ENCODE measurements at regions not wholly inside any gene's neighbourhood (a gene's known extent, or its start where the extent isn't known, plus 50 kb on each side); places are given as distances from the start of the nearest gene placed in this dataset.

DNA sequence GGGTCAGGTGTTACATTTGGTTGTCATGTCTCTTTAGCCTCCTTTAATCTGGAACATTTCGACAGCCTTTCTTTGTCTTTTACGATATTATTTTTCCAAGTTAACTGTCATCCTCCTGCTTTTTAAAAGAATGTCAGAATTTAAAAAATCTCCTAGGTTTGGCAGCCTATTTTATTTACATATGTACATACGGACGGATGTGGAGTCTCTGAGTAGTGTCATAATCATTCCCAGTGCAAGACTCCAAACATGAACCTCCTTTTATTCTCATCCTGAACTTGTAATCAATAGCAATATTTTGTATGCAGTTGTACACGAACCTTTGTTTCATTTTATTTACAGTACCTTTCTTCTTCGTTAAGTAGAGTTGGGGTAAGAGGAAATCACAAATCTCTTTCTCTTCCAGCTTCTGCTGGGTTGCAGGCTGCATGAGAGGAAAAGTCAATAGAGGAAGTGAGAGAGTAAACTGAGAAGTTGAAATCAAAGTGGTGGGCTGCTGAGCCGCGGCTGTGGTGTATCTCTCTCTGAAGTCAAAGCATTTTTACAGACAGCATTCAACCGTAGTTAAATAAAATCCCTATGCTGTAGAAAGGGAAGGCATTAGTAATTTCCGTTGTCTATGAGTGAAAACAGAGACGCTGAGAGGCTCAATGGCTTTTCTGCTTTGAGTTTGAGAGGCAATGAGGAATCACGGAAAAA lies 53.9 kb upstream of the RPS6KA3 start:
- TF ChIP-seq, protein P1, sequence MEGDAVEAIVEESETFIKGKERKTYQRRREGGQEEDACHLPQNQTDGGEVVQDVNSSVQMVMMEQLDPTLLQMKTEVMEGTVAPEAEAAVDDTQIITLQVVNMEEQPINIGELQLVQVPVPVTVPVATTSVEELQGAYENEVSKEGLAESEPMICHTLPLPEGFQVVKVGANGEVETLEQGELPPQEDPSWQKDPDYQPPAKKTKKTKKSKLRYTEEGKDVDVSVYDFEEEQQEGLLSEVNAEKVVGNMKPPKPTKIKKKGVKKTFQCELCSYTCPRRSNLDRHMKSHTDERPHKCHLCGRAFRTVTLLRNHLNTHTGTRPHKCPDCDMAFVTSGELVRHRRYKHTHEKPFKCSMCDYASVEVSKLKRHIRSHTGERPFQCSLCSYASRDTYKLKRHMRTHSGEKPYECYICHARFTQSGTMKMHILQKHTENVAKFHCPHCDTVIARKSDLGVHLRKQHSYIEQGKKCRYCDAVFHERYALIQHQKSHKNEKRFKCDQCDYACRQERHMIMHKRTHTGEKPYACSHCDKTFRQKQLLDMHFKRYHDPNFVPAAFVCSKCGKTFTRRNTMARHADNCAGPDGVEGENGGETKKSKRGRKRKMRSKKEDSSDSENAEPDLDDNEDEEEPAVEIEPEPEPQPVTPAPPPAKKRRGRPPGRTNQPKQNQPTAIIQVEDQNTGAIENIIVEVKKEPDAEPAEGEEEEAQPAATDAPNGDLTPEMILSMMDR (IDR thresholded peaks at IDR 0.05; ENCODE audit: control insufficient read depth, extremely low read depth, insufficient read depth) = no peak
- DNase-seq (ENCODE audit: low read depth) = no peak
- H3K4me3 ChIP-seq (ENCODE audit: low read depth, low read length) = no peak overlapping the region

DNA sequence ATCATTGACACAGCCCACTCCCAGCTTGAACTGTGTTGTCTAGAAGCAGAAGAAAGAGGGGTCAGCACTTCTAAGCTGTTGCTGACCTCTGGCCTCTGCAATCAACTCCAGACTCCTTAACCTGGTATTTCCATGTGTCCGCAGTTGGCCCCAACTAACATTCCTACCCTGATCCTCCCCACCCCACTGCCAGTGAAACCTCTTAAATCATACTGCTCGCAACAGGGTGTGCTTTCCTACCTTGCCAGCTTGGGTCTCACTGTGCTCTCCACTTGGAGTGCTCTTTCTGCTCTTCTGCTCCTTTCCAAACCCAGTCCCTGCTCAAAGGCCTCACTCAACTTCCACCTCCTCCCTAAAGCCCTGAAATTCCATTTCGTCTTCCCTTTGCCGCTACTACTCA lies 52.3 kb upstream of the RPS6KA3 start:
- DNase-seq (ENCODE audit: low read depth) = no peak
- H3K4me3 ChIP-seq (ENCODE audit: low read depth, low read length) = no peak overlapping the region
- TF ChIP-seq, protein P1 (IDR thresholded peaks at IDR 0.05; ENCODE audit: control insufficient read depth, extremely low read depth, insufficient read depth) = no peak

DNA sequence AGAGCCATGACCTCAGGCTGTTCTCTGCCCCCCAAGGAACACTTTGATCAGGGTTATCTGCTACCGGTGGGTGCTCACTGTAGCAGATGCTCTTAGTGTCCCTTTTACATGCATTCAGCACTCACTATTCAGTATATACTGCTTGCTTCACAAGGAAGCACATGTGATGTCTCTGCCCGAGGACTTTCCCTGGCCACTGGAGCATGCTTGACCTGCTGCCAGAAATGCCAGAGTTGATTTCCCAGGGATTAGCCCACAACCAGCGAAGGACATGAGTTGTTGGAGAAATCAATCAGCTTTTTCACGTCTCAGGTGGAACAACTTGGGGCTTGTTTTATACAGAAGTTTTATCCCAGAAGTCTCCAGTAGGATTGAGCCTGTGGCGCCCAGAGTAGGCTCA lies 51.2 kb upstream of the RPS6KA3 start:
- no peak for DNase-seq (ENCODE audit: low read depth)
- TF ChIP-seq, protein P1 (IDR thresholded peaks at IDR 0.05; ENCODE audit: control insufficient read depth, extremely low read depth, insufficient read depth) = no peak
- no peak overlapping the region for H3K4me3 ChIP-seq (ENCODE audit: low read depth, low read length)
